Keratinocyte (primary cell): ENCODE measurements at regions not wholly inside any gene's neighbourhood (a gene's known extent, or its start where the extent isn't known, plus 50 kb on each side); places are given as distances from the start of the nearest gene placed in this dataset.

Experiments used
- DNase-seq: peaks from one replicate; pipeline ENCODE4 v3.0.0-alpha.2; 2011; ENCODE audit warnings: low read depth, missing footprints, low spot score
- FAIRE-seq: peaks from 2 replicates; lab custom pipeline; 2011; peaks lifted over from hg19 to GRCh38; lab: Jason Lieb, UNC
- H2AFZ ChIP-seq: 2 replicates; pipeline ENCODE4 v1.6.0; 2012; ENCODE audit warnings: low read length, control low read depth, inconsistent platforms; ENCODE audit not compliant: control insufficient read depth
- H3K27ac ChIP-seq: 2 replicates; pipeline ENCODE4 v1.5.1; 2011; ENCODE audit warnings: low read length; ENCODE audit not compliant: control insufficient read depth, insufficient read depth
- H3K27me3 ChIP-seq: 3 replicates; pipeline ENCODE4 v1.6.0; 2011; ENCODE audit warnings: low read length; ENCODE audit not compliant: control insufficient read depth, insufficient read depth; ENCODE audit errors: extremely low read depth
- H3K36me3 ChIP-seq, 2 experiments: 2 replicates in 1 of 2; 3 replicates in 1 of 2; pipeline ENCODE4 v1.5.1; 2011; ENCODE audit warnings: low read length in 2 of 2, mild to moderate bottlenecking in 1 of 2; ENCODE audit not compliant: control insufficient read depth in 2 of 2, insufficient read depth in 2 of 2; ENCODE audit errors: extremely low read depth in 1 of 2
- H3K4me1 ChIP-seq: 3 replicates; pipeline ENCODE4 v1.5.1; 2011; ENCODE audit warnings: low read length; ENCODE audit not compliant: control insufficient read depth, insufficient read depth; ENCODE audit errors: extremely low read depth
- H3K4me2 ChIP-seq: 3 replicates; pipeline ENCODE4 v1.6.0; 2011; ENCODE audit warnings: low read depth, low read length; ENCODE audit not compliant: control insufficient read depth, insufficient read depth; ENCODE audit errors: extremely low read depth
- H3K4me3 ChIP-seq, 3 experiments: fragments of 200-600 bp in 1 of 3; sonication (generic) in 1 of 3; 2 replicates in 2 of 3; 3 replicates in 1 of 3; pipeline ENCODE4 v1.5.1; 2011 to 2016; ENCODE audit warnings: low read length in 3 of 3, mild to moderate bottlenecking in 3 of 3, control low read depth in 2 of 3, inconsistent platforms in 1 of 3, low read depth in 1 of 3, mixed read lengths in 1 of 3, mixed run types in 1 of 3, moderate library complexity in 1 of 3; ENCODE audit not compliant: control insufficient read depth in 2 of 3, insufficient read depth in 2 of 3; ENCODE audit errors: extremely low read depth in 1 of 3
- H3K79me2 ChIP-seq: 2 replicates; pipeline ENCODE4 v1.6.0; 2012; ENCODE audit warnings: low read length; ENCODE audit not compliant: control insufficient read depth, insufficient read depth
- H3K9ac ChIP-seq: 3 replicates; pipeline ENCODE4 v1.6.0; 2011; ENCODE audit warnings: low read length; ENCODE audit not compliant: control insufficient read depth, insufficient read depth; ENCODE audit errors: extremely low read depth
- H3K9me1 ChIP-seq: 3 replicates; pipeline ENCODE4 v1.6.0; 2011; ENCODE audit warnings: low read length; ENCODE audit not compliant: control insufficient read depth, insufficient read depth; ENCODE audit errors: extremely low read depth
- H3K9me3 ChIP-seq: 2 replicates; pipeline ENCODE4 v1.5.1; 2012; ENCODE audit warnings: low read depth, low read length; ENCODE audit not compliant: control insufficient read depth
- H4K20me1 ChIP-seq: 3 replicates; pipeline ENCODE4 v1.6.0; 2011; ENCODE audit warnings: low read length; ENCODE audit not compliant: control insufficient read depth, insufficient read depth; ENCODE audit errors: extremely low read depth
- EZH2 ChIP-seq: IDR thresholded peaks from one replicate; pipeline ENCODE4 v1.6.1; 2012; ENCODE audit warnings: inconsistent platforms, mild to moderate bottlenecking, low read length, moderate library complexity
- dilution Hi-C: fragments of 300-500 bp; cut with MboI; formaldehyde crosslinking; loops from one replicate; pipeline ENCODE4 v1.7.0; 2020; ENCODE audit warnings: low sequenced_read_pairs; ENCODE audit not compliant: extremely low pct_ligation_motif_present
- TF ChIP-seq, protein P1 (sequence below), 3 experiments: IDR thresholded peaks in 1 of 3; conservative IDR thresholded peaks in 1 of 3; optimal IDR thresholded peaks in 1 of 3; 2 replicates in 2 of 3; 3 replicates in 1 of 3; pipeline versions ENCODE3 to v1.5.1; 2011; ENCODE audit warnings: low read length in 3 of 3, mild to moderate bottlenecking in 3 of 3, moderate library complexity in 2 of 3, control low read depth in 1 of 3, inconsistent platforms in 1 of 3; ENCODE audit not compliant: insufficient read depth in 2 of 3; ENCODE audit errors: extremely low read depth in 1 of 3

DNA sequence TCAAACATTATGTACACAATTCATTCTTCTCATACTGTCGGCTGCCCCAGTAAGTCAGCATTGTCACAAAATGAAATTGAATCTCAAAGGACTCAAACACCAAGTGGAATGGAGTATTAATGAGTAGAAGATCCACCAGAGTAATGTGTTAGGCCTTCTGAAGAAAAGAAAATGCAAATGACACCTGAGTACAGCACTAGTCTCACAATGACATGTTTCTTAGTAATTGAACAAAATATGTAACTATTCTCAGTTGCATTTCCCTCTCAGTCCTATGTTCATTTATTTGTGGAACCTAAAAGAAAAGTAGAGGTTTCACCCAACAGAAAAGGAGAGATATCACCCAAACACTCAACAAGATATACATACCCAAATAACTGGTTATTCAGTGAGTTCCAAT is 283.9 kb upstream of the THBS1 start:
- Histone ChIP-seq H3K27me3 (no peaks in the 10 kb centered on the region), H2AFZ (no peak overlapping the region), H3K4me2 (no peak overlapping the region), H3K4me3 (no peak overlapping the region), H3K9me3 (no peaks in the 10 kb centered on the region), H3K9ac (no peak overlapping the region), H3K4me1 (peaks cover 22% of the 10 kb centered on the region), H4K20me1 (no peaks in the 10 kb centered on the region), H3K36me3 (no peaks in the 10 kb centered on the region), H3K27ac (no peak overlapping the region), H3K79me2 (no peaks in the 10 kb centered on the region), H3K9me1 (no peaks in the 10 kb centered on the region)
- dilution Hi-C loops = no loop called here
- FAIRE-seq (no peak), DNase-seq (no peak)
- TF ChIP-seq, protein P1, sequence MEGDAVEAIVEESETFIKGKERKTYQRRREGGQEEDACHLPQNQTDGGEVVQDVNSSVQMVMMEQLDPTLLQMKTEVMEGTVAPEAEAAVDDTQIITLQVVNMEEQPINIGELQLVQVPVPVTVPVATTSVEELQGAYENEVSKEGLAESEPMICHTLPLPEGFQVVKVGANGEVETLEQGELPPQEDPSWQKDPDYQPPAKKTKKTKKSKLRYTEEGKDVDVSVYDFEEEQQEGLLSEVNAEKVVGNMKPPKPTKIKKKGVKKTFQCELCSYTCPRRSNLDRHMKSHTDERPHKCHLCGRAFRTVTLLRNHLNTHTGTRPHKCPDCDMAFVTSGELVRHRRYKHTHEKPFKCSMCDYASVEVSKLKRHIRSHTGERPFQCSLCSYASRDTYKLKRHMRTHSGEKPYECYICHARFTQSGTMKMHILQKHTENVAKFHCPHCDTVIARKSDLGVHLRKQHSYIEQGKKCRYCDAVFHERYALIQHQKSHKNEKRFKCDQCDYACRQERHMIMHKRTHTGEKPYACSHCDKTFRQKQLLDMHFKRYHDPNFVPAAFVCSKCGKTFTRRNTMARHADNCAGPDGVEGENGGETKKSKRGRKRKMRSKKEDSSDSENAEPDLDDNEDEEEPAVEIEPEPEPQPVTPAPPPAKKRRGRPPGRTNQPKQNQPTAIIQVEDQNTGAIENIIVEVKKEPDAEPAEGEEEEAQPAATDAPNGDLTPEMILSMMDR (optimal IDR thresholded peaks at IDR 0.05 in 1 of 3, IDR thresholded peaks at IDR 0.05 in 1 of 3, conservative IDR thresholded peaks at IDR 0.05 in 1 of 3; ENCODE audit: extremely low read depth in 1 of 3, insufficient read depth in 2 of 3, low read length in 3 of 3) = no peak
- no peak for TF ChIP-seq EZH2

DNA sequence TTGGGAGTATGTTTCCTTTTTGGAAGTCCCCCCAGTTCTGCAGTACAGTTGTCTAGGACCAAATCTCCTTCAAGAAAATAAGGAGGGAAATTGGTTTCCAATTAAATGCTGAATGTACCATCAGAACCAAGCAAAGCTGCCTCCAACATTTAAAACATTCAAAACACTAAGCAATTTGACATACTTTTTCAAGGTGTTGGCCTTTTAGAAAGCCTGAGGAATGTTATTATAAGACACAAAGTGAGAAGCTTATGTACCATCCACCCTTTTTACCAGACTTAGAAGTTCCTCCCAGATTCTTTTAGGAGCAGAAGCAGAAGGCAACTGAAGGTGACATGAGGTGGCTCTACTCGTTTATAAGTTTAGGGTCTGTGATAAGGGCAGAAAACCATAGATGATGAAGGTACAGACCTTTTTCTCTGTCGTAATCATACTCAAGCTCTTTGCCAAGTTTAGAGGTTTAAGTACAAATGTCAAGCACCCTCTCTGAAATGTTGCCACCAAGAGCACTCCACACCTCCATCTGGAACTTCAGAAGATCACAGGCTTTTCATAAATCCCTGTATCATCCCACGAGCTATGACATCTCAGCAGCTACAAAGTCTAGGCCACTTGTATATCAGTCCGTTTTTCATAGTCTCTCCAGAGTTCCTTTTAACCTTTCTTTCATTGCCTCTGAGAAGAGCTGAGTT is 282.5 kb upstream of the THBS1 start:
- dilution Hi-C loops = no loop called here
- Histone ChIP-seq H3K9ac (no peak overlapping the region), H3K79me2 (no peaks in the 10 kb centered on the region), H2AFZ (no peak overlapping the region), H3K4me1 (peaks cover 27% of the 10 kb centered on the region), H3K9me3 (no peaks in the 10 kb centered on the region), H3K9me1 (no peaks in the 10 kb centered on the region), H3K27ac (no peak overlapping the region), H3K4me2 (no peak overlapping the region), H4K20me1 (no peaks in the 10 kb centered on the region), H3K4me3 (no peak overlapping the region), H3K27me3 (no peaks in the 10 kb centered on the region), H3K36me3 (no peaks in the 10 kb centered on the region)
- TF ChIP-seq, protein P1 (optimal IDR thresholded peaks at IDR 0.05 in 1 of 3, IDR thresholded peaks at IDR 0.05 in 1 of 3, conservative IDR thresholded peaks at IDR 0.05 in 1 of 3; ENCODE audit: extremely low read depth in 1 of 3, insufficient read depth in 2 of 3, low read length in 3 of 3) = no peak
- TF ChIP-seq EZH2 = no peak
- DNase-seq (no peak), FAIRE-seq (peak; percentile 13)
